ENCODE measurements at regions not wholly inside any gene's neighbourhood (a gene's known extent, or its start where the extent isn't known, plus 50 kb on each side); places are given as distances from the start of the nearest gene placed in this dataset.
A peak's percentile ranks its signal among the peaks of the same experiment; 100 is the strongest.

- H3K4me3 ChIP-seq (ENCODE audit: low read depth, low read length), result no peak overlapping the region
- TF ChIP-seq, protein P1, sequence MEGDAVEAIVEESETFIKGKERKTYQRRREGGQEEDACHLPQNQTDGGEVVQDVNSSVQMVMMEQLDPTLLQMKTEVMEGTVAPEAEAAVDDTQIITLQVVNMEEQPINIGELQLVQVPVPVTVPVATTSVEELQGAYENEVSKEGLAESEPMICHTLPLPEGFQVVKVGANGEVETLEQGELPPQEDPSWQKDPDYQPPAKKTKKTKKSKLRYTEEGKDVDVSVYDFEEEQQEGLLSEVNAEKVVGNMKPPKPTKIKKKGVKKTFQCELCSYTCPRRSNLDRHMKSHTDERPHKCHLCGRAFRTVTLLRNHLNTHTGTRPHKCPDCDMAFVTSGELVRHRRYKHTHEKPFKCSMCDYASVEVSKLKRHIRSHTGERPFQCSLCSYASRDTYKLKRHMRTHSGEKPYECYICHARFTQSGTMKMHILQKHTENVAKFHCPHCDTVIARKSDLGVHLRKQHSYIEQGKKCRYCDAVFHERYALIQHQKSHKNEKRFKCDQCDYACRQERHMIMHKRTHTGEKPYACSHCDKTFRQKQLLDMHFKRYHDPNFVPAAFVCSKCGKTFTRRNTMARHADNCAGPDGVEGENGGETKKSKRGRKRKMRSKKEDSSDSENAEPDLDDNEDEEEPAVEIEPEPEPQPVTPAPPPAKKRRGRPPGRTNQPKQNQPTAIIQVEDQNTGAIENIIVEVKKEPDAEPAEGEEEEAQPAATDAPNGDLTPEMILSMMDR (IDR thresholded peaks at IDR 0.05; ENCODE audit: insufficient read depth, low read length), result no peak
- DNase-seq (ENCODE audit: low read depth), result peak; percentile 2
These were observed 72.3 kb upstream of the KIT start for GRCh38 chr4:54585321-54586000.

GRCh38 chr4:54586320-54586955 is 71.3 kb upstream of the KIT start:
- TF ChIP-seq, protein P1 (IDR thresholded peaks at IDR 0.05; ENCODE audit: insufficient read depth, low read length), result no peak
- DNase-seq (ENCODE audit: low read depth), result no peak

DNA sequence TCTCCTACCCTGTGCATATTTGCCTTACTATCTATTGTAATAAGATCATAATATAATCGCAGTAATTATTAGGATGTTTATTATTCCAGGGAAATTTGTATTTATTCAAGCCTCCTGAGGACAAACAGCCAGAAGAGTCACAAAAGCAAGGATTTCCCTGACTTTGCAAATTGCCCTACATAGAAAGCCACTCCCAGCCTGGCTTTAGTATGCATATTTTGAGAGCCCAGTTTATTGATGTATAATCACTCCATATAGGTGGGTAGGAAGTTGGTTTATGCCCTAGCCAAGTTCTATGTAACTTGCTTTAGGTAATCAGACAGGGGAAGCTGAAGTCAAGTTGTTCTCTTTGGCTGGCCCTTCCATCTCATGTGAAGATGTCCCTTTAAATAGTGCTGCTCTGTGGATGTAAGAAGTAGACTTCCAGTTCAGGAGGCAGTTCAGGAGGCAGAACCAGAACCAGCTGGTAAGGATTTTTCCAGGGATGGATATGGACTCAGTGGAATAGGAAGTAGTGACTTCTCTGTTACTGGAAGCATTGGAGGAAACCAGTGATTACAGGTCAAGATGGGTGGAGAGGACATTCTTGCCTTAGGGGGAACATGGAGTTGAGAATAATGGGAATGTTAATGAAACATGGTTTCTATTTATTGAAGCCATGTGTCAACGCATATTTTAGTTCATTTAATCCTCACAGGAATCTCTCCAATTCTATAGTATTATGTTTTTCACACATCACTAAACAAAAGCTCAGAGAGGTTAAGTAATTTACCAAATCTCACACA is 70.5 kb upstream of the KIT start:
- TF ChIP-seq, protein P1 (IDR thresholded peaks at IDR 0.05; ENCODE audit: insufficient read depth, low read length), result no peak
- no peak overlapping the region for H3K4me3 ChIP-seq (ENCODE audit: low read depth, low read length)
- no peak for DNase-seq (ENCODE audit: low read depth)

More at GRCh38 chr4:54586320-54586955, 71.3 kb upstream of the KIT start:
- H3K4me3 ChIP-seq (ENCODE audit: low read depth, low read length), result no peak overlapping the region

GRCh38 chr4:54588404-54588803 is 69.4 kb upstream of the KIT start:
- H3K4me3 ChIP-seq (ENCODE audit: low read depth, low read length), result no peak overlapping the region
- no peak for DNase-seq (ENCODE audit: low read depth)

DNA sequence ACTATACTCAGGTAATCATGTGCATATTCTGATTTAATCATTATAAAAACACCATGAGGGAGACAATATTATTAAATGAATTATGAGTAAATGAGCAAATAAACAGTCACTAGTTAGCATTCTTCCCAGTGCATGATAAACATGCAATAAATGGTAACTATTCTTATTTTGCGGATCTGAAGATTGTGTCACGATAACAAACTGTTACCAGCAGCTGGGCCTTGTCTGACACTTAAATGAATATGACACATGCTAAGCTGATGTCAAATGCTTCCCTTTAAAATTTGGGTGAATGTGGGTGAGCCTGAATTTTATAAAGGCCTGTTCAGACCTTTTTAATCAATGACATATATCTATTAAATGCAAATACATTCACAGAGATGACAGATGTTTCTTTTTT is 68.2 kb upstream of the KIT start:
- H3K4me3 ChIP-seq (ENCODE audit: low read depth, low read length), result no peak overlapping the region
- no peak for DNase-seq (ENCODE audit: low read depth)
- TF ChIP-seq, protein P1 (IDR thresholded peaks at IDR 0.05; ENCODE audit: insufficient read depth, low read length), result no peak

More at GRCh38 chr4:54588404-54588803, 69.4 kb upstream of the KIT start:
- TF ChIP-seq, protein P1 (IDR thresholded peaks at IDR 0.05; ENCODE audit: insufficient read depth, low read length), result no peak

- H3K4me3 ChIP-seq (ENCODE audit: low read depth, low read length), result no peak overlapping the region
- DNase-seq (ENCODE audit: low read depth), result no peak
- TF ChIP-seq, protein P1 (IDR thresholded peaks at IDR 0.05; ENCODE audit: insufficient read depth, low read length), result no peak
These were observed 63.9 kb upstream of the KIT start for GRCh38 chr4:54593795-54594322.

Data from fibroblast of the aortic adventitia (primary cell).